Parathyroid adenoma (tissue), 2 donors: ENCODE measurements at regions not wholly inside any gene's neighbourhood (a gene's known extent, or its start where the extent isn't known, plus 50 kb on each side); places are given as distances from the start of the nearest gene placed in this dataset.
"Not testable (repeated sequence)": the region's sequence is repeated elsewhere in the genome, so short reads cannot be mapped to it uniquely, and the experiment has no call there.

Experiments
- H2AFZ ChIP-seq: fragments of 300-600 bp; sonication (generic); one replicate; pipeline ENCODE4 v1.7.0; 2017; ENCODE audit warnings: antibody characterized with exemption, mild to moderate bottlenecking
- H3K27ac ChIP-seq: fragments of 300-600 bp; sonication (generic); one replicate; pipeline ENCODE4 v1.7.0; 2017
- H3K27me3 ChIP-seq: fragments of 300-600 bp; sonication (generic); one replicate; pipeline ENCODE4 v1.7.0; 2017; ENCODE audit warnings: low read length; ENCODE audit not compliant: control insufficient read depth, insufficient read depth
- H3K36me3 ChIP-seq: fragments of 300-600 bp; sonication (generic); one replicate; pipeline ENCODE4 v1.7.0; 2017; ENCODE audit warnings: low read length; ENCODE audit not compliant: control insufficient read depth, insufficient read depth
- H3K4me1 ChIP-seq: fragments of 300-600 bp; sonication (generic); one replicate; pipeline ENCODE4 v1.7.0; 2017; ENCODE audit warnings: control low read depth
- H3K4me2 ChIP-seq: fragments of 300-600 bp; sonication (generic); one replicate; pipeline ENCODE4 v1.7.0; 2017; ENCODE audit warnings: low read length
- H3K4me3 ChIP-seq: fragments of 300-600 bp; sonication (generic); one replicate; pipeline ENCODE4 v1.7.0; 2017; ENCODE audit warnings: low read depth, low read length
- H3K79me2 ChIP-seq: fragments of 300-600 bp; sonication (generic); one replicate; pipeline ENCODE4 v1.7.0; 2017; ENCODE audit warnings: control low read depth
- H3K9ac ChIP-seq: fragments of 300-600 bp; sonication (generic); one replicate; pipeline ENCODE4 v1.7.0; 2017; ENCODE audit warnings: mild to moderate bottlenecking
- H3K9me3 ChIP-seq: fragments of 300-600 bp; sonication (generic); one replicate; pipeline ENCODE4 v1.7.0; 2017; ENCODE audit warnings: low read length; ENCODE audit not compliant: control insufficient read depth
- TF ChIP-seq, protein P1 (sequence below): fragments of 300-600 bp; sonication (generic); IDR thresholded peaks from one replicate; pipeline ENCODE4 v1.7.0; 2017; ENCODE audit warnings: antibody characterized with exemption, mild to moderate bottlenecking
- donor health status: primary hyperparathyroidism.

GRCh38 chr6:86016567-86016966, 373.9 kb upstream of the SYNCRIP start:
- H3K4me3 ChIP-seq: no peak overlapping the region
- no peaks in the 10 kb centered on the region for H3K4me1 ChIP-seq
- H2AFZ ChIP-seq: no peak overlapping the region
- H3K27ac ChIP-seq: no peak overlapping the region
- no peaks in the 10 kb centered on the region for H3K9me3 ChIP-seq
- no peaks in the 10 kb centered on the region for H3K27me3 ChIP-seq
- H3K36me3 ChIP-seq: no peaks in the 10 kb centered on the region
- TF ChIP-seq, protein P1, sequence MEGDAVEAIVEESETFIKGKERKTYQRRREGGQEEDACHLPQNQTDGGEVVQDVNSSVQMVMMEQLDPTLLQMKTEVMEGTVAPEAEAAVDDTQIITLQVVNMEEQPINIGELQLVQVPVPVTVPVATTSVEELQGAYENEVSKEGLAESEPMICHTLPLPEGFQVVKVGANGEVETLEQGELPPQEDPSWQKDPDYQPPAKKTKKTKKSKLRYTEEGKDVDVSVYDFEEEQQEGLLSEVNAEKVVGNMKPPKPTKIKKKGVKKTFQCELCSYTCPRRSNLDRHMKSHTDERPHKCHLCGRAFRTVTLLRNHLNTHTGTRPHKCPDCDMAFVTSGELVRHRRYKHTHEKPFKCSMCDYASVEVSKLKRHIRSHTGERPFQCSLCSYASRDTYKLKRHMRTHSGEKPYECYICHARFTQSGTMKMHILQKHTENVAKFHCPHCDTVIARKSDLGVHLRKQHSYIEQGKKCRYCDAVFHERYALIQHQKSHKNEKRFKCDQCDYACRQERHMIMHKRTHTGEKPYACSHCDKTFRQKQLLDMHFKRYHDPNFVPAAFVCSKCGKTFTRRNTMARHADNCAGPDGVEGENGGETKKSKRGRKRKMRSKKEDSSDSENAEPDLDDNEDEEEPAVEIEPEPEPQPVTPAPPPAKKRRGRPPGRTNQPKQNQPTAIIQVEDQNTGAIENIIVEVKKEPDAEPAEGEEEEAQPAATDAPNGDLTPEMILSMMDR: no peak
- no peak overlapping the region for H3K4me2 ChIP-seq
- H3K79me2 ChIP-seq: no peaks in the 10 kb centered on the region
- H3K9ac ChIP-seq: no peak overlapping the region

- Histone ChIP-seq H3K79me2 (no peaks in the 10 kb centered on the region), H3K9ac (no peak overlapping the region), H3K4me1 (no peaks in the 10 kb centered on the region), H3K4me2 (no peak overlapping the region), H3K36me3 (no peaks in the 10 kb centered on the region), H2AFZ (no peak overlapping the region), H3K4me3 (no peak overlapping the region), H3K9me3 (no peaks in the 10 kb centered on the region), H3K27me3 (no peaks in the 10 kb centered on the region), H3K27ac (no peak overlapping the region)
- TF ChIP-seq, protein P1: no peak
Measured at GRCh38 chr6:86016077-86016476, 373.4 kb upstream of the SYNCRIP start.

GRCh38 chr6:86012991-86013390, 370.3 kb upstream of the SYNCRIP start:
- not testable (repeated sequence) for H3K4me2 ChIP-seq, H3K79me2 ChIP-seq, H2AFZ ChIP-seq, H3K27me3 ChIP-seq, H3K36me3 ChIP-seq, H3K4me3 ChIP-seq, H3K9ac ChIP-seq, H3K4me1 ChIP-seq, H3K27ac ChIP-seq, H3K9me3 ChIP-seq

DNA sequence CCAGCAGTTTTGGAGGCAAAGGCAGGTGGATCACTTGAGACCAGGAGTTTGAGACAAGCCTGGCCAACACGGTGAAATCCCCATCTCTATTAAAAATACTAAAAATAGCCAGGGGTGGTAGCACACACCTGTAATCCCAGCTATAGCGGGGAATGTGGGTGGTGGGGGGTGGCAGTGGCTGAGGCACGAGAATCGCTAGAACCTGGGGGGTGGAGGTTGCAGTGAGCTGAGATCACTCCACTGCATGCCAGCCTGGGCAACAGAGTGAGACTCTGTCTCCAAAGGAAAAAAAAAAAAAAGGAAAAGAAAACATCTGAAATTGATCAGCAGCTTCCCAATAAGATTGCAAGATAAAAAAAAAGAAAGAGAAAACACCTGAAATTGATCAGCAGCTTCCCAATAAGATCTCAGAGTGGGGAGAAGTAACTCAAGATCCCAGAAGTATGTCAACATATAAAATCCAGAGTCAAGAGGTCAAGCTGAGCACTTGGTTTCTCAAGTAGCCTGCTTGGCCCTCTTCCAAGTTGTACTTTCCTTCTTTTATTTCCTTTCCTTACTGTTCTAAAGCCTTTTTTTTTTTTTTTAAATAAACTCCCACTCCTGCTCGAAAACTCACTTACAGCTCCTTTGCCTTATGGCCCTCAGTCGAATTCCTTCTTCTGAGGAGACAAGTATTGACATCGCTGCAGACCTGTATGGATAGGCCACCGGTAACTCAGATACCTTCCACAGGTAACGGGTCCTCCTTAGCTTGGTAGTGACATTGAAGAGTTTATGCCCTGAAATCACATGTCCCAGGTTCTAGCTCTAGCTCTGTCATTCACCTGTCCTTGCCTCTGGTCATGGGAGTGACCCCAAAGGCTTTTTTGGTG, 368.5 kb upstream of the SYNCRIP start:
- Histone ChIP-seq H3K27ac (no peak overlapping the region), H3K4me1 (no peaks in the 10 kb centered on the region), H3K4me3 (no peak overlapping the region), H3K4me2 (no peak overlapping the region), H3K9me3 (no peaks in the 10 kb centered on the region), H3K9ac (no peak overlapping the region), H3K36me3 (no peaks in the 10 kb centered on the region), H2AFZ (no peak overlapping the region), H3K79me2 (no peaks in the 10 kb centered on the region), H3K27me3 (no peaks in the 10 kb centered on the region)
- TF ChIP-seq, protein P1: no peak

DNA sequence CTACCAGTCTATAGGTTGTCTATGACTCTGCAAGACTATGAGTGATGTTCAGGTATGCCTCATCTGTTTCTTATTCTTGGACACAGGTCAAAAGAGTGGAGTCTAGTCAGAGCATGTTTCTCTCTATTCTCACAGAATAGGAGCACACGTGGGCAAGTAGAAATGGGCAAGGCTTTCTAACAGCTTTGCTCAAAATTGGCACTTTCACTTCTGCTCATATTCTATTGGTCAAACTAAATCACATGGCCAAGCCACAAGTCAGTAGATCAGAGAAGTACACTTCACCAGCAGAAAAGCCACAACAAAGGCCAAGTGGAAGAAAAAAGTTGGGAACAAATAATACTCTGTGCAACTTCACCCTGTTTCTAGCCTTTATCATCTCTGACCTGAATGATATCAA, 354.5 kb upstream of the SYNCRIP start:
- no peaks in the 10 kb centered on the region for H3K79me2 ChIP-seq

More for the DNA sequence above, 354.5 kb upstream of the SYNCRIP start:
- TF ChIP-seq, protein P1: no peak
- no peak overlapping the region for H3K9ac ChIP-seq
- no peak overlapping the region for H2AFZ ChIP-seq
- no peak overlapping the region for H3K4me2 ChIP-seq
- no peaks in the 10 kb centered on the region for H3K27me3 ChIP-seq
- no peaks in the 10 kb centered on the region for H3K9me3 ChIP-seq
- H3K36me3 ChIP-seq: no peaks in the 10 kb centered on the region
- H3K4me3 ChIP-seq: no peak overlapping the region
- H3K27ac ChIP-seq: no peak overlapping the region
- H3K4me1 ChIP-seq: no peaks in the 10 kb centered on the region
